Fibroblast of villous mesenchyme (primary cell): ENCODE measurements at regions not wholly inside any gene's neighbourhood (a gene's known extent, or its start where the extent isn't known, plus 50 kb on each side); places are given as distances from the start of the nearest gene placed in this dataset.
A peak's percentile ranks its signal among the peaks of the same experiment; 100 is the strongest.
"Not testable (repeated sequence)": the region's sequence is repeated elsewhere in the genome, so short reads cannot be mapped to it uniquely, and the experiment has no call there.

Experiments
- DNase-seq: peaks from one replicate; pipeline ENCODE4 v3.0.0-alpha.2; 2010; ENCODE audit warnings: low read depth
- H3K4me3 ChIP-seq: 2 replicates; pipeline ENCODE4 v1.5.1; 2011; ENCODE audit warnings: low read depth, mild to moderate bottlenecking, low read length
- TF ChIP-seq, protein P1 (sequence below): IDR thresholded peaks from 2 replicates; pipeline ENCODE4 v1.5.1; 2012; ENCODE audit warnings: low read depth, mild to moderate bottlenecking, low read length; ENCODE audit not compliant: insufficient read depth

DNA sequence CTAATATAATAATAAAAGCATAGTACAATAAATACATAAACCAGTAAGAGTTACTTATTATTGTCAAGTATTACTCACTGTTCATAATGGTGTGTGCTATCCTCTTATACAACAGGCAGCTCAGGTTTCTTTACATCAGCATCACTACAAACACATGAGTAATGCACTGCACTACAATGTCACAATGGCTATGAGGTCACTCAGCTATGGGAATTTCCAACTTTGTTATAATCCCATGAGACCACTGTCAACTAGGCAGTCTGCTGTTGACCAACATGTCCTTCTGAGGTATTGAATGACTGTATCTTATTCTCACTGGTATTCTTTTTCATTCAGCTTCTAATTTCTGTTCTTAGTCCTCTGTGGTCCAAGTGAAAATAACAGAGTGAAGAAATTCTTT is 250.4 kb upstream of the DSEL start:
- peak; percentile 60 for DNase-seq
- H3K4me3 ChIP-seq = no peak overlapping the region
- TF ChIP-seq, protein P1, sequence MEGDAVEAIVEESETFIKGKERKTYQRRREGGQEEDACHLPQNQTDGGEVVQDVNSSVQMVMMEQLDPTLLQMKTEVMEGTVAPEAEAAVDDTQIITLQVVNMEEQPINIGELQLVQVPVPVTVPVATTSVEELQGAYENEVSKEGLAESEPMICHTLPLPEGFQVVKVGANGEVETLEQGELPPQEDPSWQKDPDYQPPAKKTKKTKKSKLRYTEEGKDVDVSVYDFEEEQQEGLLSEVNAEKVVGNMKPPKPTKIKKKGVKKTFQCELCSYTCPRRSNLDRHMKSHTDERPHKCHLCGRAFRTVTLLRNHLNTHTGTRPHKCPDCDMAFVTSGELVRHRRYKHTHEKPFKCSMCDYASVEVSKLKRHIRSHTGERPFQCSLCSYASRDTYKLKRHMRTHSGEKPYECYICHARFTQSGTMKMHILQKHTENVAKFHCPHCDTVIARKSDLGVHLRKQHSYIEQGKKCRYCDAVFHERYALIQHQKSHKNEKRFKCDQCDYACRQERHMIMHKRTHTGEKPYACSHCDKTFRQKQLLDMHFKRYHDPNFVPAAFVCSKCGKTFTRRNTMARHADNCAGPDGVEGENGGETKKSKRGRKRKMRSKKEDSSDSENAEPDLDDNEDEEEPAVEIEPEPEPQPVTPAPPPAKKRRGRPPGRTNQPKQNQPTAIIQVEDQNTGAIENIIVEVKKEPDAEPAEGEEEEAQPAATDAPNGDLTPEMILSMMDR = no peak

DNA sequence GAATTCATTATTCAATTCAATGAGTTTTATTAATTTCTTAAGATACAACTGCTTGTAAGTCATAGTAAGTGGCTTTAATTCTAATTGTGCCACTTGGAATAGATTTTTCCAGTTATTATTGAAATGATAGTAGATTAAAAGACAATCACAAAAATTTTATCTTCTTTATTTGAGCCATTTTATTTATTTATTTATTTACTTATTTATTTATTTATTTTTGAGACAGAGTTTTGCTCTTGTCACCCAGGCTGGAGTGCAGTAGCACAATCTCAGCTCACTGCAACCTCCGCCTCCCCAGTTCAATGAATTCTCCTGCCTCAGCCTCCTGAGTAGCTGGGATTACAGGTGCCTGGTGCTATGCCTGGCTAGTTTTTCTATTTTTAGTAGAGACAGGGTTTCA is 235.7 kb upstream of the DSEL start:
- H3K4me3 ChIP-seq, DNase-seq: not testable (repeated sequence)

DNA sequence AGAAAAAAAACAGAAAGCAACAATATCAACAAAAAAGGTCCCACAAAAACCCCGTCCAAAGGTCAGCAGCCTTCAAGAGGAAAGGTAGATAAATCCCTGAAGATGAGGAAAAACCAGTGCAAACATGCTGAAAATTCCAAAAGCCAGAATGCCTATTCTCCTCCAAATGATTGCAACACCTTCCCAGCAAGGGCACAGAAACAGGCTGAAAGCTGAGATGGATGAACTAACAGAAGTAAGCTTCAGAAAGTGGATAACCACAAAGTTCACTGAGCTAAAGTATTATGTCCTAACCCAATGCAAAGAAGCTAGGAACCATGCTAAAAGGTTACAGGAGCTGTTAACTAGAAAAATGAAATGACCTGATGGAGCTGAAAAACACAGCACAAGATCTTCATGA is 226.4 kb upstream of the DSEL start:
- TF ChIP-seq, protein P1 = no peak
- no peak overlapping the region for H3K4me3 ChIP-seq
- DNase-seq = peak; percentile 9

DNA sequence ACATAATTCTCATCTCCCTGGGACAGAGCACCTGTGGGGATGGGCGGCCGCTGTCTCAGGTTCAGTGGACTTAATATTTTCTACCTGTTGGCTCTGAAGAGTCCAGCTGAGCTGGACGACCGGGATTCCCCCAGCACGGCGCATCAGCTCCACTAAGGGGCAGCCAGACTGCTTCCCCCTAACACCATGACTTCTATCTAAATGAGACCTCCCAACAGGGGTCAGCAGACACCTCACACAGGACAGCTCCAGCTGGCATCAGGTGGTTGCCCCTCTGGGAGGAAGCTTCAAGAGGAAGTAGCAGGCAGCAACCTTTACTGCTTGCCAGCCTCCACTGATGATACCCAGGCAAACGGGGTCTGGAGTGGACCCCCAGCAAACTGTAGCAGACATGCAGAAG is 226.0 kb upstream of the DSEL start:
- DNase-seq = no peak
- TF ChIP-seq, protein P1 = no peak
- H3K4me3 ChIP-seq = no peak overlapping the region

DNA sequence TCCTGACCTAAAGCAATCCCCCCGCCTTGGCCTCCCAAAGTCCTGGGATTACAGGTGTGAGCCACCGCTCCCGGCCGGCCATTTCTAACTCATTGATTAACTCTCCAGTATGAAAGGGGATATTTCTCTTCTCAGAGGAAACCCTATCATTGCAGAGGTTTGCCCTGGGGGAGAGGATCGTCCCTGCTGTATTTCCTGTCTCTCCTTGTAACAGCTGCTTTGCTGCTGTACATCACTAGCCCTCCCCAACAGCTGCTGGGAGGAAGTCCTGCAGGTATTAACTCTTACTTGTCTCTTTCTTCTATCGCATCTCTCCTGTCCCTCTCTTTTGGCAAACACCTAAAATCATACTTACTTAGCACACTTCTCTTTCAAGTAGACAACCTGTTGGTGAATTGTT is 219.0 kb upstream of the DSEL start:
- no peak for DNase-seq
- H3K4me3 ChIP-seq = no peak overlapping the region
- TF ChIP-seq, protein P1 = no peak

DNA sequence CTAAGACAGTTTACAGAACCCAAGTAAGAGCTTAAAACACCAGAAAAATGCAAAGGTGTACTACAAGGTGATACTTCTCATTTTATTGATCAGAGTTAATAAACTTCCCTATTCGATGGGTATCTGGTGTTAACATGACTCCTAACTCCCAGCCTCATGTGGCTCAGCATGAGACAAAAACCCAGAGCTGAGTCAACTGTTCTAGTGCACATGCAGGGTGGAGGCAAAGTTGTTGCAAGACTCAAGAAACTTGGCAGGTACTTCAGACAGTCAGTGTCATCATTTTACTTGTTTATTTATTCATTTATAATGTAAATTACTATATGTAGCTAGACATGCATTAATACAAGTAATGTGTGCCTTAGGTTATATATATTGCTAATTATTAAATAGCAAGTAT is 216.6 kb upstream of the DSEL start:
- peak; percentile 36 for DNase-seq
- TF ChIP-seq, protein P1 = no peak
- H3K4me3 ChIP-seq = no peak overlapping the region

DNA sequence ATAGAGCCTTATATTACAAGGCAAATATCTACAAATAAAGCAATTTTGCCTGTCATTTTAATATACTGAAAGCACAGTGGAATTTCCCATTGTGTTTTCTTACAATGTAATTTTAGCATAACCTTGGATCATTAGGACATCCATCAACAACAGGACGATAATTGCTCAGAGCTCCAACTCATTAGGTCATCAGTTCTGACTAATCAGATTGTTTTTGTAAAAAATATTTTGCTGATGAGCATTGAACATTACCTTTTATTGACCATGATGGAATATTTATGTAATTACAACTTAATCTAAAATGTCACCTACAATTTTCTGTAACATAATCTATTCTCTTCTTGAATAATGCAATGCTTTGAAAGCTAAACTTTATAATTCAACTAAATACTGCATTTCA is 215.3 kb upstream of the DSEL start:
- peak; percentile 7 for DNase-seq
- no peak overlapping the region for H3K4me3 ChIP-seq
- TF ChIP-seq, protein P1 = no peak
